ENCODE measurements at regions not wholly inside any gene's neighbourhood (a gene's known extent, or its start where the extent isn't known, plus 50 kb on each side); places are given as distances from the start of the nearest gene placed in this dataset.

DNA sequence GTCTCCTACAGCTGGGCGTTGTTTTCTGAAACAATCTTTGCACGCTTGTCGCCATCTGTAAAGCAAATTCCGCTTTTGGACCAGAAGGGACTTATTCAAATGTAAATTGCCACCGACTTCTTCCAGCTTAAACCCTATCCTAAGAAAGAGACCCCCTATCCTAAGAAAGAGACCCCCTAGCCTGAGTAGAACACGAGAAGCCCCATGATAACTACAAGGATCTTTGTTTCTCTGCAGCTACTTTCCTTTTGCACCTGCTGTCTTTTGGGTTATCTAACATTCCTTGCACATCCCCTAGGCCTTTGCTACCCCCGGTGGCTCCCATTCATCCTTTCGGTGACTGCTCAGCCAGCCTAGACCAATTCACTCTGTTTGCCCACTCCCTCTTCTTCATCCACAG is 536.0 kb upstream of the PRKX start:
- no peak for TF ChIP-seq POLR2A (IDR thresholded peaks at IDR 0.05; ENCODE audit: extremely low read depth, insufficient read length)
- TF ChIP-seq, protein P1, sequence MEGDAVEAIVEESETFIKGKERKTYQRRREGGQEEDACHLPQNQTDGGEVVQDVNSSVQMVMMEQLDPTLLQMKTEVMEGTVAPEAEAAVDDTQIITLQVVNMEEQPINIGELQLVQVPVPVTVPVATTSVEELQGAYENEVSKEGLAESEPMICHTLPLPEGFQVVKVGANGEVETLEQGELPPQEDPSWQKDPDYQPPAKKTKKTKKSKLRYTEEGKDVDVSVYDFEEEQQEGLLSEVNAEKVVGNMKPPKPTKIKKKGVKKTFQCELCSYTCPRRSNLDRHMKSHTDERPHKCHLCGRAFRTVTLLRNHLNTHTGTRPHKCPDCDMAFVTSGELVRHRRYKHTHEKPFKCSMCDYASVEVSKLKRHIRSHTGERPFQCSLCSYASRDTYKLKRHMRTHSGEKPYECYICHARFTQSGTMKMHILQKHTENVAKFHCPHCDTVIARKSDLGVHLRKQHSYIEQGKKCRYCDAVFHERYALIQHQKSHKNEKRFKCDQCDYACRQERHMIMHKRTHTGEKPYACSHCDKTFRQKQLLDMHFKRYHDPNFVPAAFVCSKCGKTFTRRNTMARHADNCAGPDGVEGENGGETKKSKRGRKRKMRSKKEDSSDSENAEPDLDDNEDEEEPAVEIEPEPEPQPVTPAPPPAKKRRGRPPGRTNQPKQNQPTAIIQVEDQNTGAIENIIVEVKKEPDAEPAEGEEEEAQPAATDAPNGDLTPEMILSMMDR (IDR thresholded peaks at IDR 0.05; ENCODE audit: low read depth, low read length), result no peak
- no peak for TF ChIP-seq MYC (IDR thresholded peaks at IDR 0.05; ENCODE audit: low read depth, low read length)
